Endothelial cell of umbilical vein (primary cell): ENCODE measurements at regions not wholly inside any gene's neighbourhood (a gene's known extent, or its start where the extent isn't known, plus 50 kb on each side); places are given as distances from the start of the nearest gene placed in this dataset.

ENCODE experiments used
- CTCF ChIP-seq, 2 donors: IDR thresholded peaks; 1 replicate in 1 of 2; 2 replicates in 1 of 2; pipeline ENCODE4 v1.5.1; 2011; ENCODE audit warnings: low read length in 2 of 2, mild to moderate bottlenecking in 2 of 2, moderate library complexity in 2 of 2, control low read depth in 1 of 2, inconsistent platforms in 1 of 2, low read depth in 1 of 2; ENCODE audit not compliant: insufficient read depth in 1 of 2; ENCODE audit errors: extremely low read depth in 1 of 2
- FOS ChIP-seq: IDR thresholded peaks from 2 replicates; pipeline ENCODE4 v1.6.1; 2011; ENCODE audit warnings: mild to moderate bottlenecking, low read length, moderate library complexity, borderline replicate concordance; ENCODE audit not compliant: insufficient read depth
- JUN ChIP-seq: IDR thresholded peaks from 2 replicates; pipeline ENCODE4 v1.6.1; 2011; ENCODE audit warnings: borderline replicate concordance, low read depth; ENCODE audit not compliant: insufficient read length, insufficient read depth
- MAX ChIP-seq: IDR thresholded peaks from 2 replicates; pipeline ENCODE4 v1.6.1; 2011; ENCODE audit not compliant: insufficient read depth, insufficient read length
- POLR2AphosphoS5 ChIP-seq: IDR thresholded peaks from 2 replicates; pipeline ENCODE4 v1.6.1; 2012; ENCODE audit warnings: low read depth, mild to moderate bottlenecking, control low read depth, low read length, moderate library complexity; ENCODE audit not compliant: insufficient read depth

DNA sequence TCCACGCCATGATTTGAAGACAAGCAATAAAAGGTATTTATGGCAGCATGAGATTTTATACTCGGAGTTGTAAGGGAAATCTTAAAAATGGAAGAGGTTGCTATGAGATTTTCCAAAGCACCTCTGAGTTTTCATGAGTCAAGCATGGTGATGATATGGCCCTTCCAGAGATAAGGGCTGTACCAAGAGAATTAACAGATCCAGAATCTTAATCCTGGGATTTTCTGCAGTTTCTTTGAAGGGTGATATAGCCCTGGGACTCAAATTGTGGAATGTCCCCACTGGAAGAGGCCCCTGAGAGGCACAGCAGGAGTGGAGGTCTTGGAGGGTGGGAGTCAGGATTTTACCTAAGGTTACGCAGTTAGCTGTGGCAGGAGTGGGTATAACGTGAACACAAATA lies 243.3 kb downstream of the ZNF621 start:
- TF ChIP-seq FOS (no peak), CTCF (IDR thresholded peaks at IDR 0.05; ENCODE audit: extremely low read depth in 1 of 2, insufficient read depth in 1 of 2, low read depth in 1 of 2, low read length in 2 of 2) (no peak), POLR2AphosphoS5 (no peak), MAX (no peak), JUN (no peak)
